GM18499 (cell line): ENCODE measurements at regions not wholly inside any gene's neighbourhood (a gene's known extent, or its start where the extent isn't known, plus 50 kb on each side); places are given as distances from the start of the nearest gene placed in this dataset.
A peak's percentile ranks its signal among the peaks of the same experiment; 100 is the strongest.

ENCODE experiments used
- ATAC-seq: cut with Tn5 transposase; IDR thresholded peaks from one replicate; pipeline ENCODE4 v1.9.1; 2021; ENCODE audit warnings: moderate number of reproducible peaks; ENCODE audit not compliant: insufficient read depth, unreplicated experiment

DNA sequence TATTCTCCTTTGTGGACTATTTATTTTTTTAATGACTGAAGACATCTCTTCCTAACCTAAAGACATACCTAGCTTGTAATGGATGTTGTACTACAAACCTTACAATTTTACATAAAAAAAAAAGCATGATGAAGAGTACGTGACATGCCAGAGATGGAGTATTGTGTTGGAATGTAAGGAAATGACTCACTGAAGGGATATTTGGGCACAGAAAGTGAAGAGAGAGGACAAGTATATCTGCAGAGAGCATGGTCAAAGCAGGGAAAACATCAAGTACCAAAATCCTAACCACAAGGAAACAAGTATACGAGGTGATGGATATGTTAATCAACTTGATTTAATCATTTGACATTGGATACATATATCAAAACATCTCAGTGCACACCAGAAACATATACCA lies 1051.4 kb upstream of the PRKX start:
- ATAC-seq, result no peak

DNA sequence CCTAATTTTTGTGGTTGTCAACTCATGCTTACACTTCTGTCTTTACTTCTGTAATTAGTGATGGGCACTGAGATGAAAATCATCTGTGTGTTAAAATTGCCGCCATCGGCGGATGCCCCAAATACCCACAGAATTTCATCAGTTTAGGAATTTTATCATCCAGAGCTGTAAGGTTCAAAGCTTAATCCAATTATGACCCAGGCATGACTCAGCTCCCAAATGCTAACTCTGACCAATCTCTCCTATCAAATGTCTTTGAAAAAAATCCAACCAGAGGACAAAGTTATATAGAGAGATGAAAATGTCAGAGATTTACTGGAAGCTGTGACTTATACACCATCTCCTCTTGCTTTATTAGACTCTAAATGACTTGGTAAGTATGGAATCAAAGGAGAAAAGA lies 1048.7 kb upstream of the PRKX start:
- no peak for ATAC-seq

GRCh38 chrX:4754878-4755604 lies 1041.6 kb upstream of the PRKX start:
- peak; percentile 75 for ATAC-seq

DNA sequence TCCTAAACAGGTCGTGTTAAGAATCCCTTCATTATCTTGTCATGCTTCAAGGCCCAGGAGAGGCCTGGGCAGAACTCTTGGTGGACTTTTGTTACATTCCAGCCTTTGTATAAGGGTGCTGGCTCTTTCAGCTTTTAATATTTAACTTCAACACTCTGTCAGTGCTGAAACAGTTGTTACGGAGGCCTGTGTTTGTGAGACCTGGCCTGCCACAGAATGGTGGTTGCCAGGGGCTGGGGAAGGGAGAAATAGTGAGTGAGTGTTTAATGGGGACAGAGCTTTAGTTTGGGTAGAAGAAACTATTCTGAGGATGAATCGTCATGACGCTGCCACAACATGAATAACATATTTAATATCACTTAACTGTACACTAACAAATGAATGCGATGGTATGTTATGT lies 1027.6 kb upstream of the PRKX start:
- ATAC-seq, result no peak

DNA sequence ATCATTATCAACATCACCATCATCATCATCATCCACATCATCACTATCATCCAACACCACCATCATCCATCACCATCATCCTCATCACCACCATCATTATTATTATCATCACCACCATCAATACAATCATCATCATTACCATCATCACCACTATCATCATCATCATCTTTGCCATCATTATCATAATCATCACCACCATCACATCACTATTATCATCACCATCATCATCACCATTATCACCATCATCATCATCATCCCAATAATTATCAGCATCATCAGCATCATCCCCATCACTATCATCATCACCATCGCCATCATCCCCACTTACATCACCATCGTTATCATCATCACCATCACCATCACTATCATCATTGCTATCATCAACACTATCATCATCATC lies 1021.9 kb upstream of the PRKX start:
- ATAC-seq, result no peak

GRCh38 chrX:4710618-4711433 lies 997.4 kb upstream of the PRKX start:
- ATAC-seq, result no peak

DNA sequence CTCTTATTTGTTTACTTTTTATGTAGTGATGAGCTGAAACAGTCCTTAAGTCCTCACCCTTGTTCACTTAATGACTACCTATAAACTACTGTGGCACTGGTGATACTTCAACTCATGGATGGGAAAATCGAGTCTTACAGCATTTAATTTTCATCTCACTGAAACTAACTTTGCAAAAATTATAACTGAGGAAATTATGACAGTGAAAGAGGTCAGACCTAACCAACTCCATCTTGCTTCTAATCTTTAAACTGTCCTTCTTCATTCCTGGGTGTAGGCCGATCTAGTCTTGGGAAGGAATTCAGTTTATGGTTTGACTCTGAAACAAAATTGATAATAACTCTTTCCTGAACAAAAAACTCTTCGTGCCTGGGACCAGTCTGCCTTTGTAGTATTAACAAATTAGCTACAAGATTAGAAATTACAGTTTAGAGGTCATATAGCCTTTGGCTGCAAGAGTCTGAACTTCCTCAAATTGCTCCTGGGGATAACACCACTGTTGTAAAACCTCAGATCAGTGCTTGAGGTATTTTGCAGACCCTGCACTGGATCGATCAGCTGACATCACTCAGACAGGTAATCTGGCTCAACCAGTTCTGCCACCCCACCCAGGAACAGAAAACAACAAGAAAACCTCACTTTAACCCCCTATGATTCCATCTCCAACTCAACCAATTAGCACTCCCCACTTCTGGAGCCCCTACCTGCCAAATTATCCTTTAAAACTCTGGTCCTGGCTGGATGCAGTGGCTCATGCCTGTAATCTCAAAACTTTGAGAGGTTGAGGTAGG lies 995.7 kb upstream of the PRKX start:
- ATAC-seq, result no peak

DNA sequence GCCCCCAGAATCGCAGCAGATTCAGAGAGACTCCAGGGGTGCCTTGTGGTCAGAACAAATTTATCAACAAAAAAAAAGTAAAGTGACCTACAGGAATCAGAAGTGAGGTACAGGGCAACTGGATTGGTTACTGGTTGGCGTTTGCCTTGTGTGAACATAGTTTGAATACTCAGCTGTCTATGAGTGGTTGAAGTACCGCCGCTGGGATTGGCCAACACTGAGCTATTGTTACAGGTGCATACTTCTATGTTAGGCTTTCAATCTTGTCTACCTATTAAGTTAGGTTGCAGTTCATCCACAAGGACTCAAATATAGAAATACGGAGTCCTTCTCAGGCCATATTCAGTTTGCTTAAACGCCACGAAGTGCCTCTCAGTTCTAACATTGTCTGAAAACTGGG lies 993.5 kb upstream of the PRKX start:
- ATAC-seq, result no peak

DNA sequence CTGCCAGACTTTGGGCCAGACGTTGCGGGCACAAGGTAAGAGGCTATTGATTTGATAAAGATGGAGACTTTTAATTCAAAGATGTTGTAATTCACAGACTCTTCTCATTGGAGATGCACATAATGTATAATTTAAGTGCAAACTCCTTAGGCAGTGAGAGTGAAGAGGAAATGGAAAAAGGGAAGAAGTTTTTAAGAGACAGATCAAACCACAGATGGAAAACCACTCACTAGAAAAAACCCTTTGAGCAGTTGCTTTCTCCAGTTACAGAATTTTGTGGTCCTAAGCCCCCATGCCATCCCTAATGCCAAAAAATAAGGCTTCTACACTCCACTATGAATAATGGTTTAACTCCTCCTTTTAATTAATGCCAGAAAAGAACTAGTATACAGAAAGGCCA lies 977.1 kb upstream of the PRKX start:
- no peak for ATAC-seq

GRCh38 chrX:4682636-4683035 lies 969.2 kb upstream of the PRKX start:
- ATAC-seq, result no peak

DNA sequence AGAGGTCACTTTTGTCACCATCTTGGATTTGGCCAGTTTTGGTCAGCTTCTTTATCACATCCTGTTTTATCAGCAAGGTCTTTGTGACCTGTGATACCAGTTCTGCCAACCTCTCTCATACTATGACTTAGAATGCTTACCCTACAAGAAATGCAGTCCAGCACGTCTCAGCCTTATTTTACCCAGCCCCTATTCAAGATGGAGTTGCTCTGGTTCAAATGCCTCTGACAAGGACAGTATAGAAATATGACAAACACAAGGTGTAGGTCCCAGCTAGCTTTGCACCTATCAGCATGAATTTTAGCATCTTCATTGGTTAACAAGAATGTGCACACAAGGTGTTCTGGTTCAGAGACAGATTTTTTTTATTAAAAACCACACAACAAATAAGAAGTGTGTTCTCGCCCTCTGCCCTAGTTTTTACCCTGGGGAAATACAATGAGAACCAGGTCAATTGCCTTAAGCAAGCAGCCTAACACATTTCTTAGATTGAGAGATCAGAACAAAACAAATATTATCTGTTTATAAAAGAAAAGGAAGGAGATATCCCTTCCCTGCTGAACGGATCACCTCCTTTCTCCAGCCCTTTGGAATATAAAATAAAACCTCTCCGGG lies 962.3 kb upstream of the PRKX start:
- no peak for ATAC-seq

GRCh38 chrX:4674028-4674782 lies 960.8 kb upstream of the PRKX start:
- ATAC-seq, result no peak

DNA sequence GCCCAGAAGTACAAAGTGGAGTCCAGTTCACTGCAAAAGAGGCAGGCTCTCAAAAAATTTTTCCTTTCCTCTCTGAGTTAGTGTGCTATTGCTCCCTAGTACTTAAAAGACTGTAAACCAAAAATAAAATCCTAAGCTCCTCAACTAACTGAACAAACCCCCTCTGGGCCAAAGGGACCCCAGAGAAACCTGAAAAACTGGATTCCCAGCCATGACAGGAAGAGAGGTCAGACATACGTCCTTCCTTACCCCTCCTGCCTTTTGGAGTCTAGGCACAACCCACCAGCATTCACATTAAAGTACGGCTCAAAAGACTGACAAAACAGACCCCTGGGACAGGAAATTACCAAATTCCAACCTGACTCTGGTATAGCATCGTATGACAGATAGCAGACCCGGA lies 957.9 kb upstream of the PRKX start:
- ATAC-seq, result no peak

GRCh38 chrX:4670606-4671005 lies 957.2 kb upstream of the PRKX start:
- ATAC-seq, result no peak

DNA sequence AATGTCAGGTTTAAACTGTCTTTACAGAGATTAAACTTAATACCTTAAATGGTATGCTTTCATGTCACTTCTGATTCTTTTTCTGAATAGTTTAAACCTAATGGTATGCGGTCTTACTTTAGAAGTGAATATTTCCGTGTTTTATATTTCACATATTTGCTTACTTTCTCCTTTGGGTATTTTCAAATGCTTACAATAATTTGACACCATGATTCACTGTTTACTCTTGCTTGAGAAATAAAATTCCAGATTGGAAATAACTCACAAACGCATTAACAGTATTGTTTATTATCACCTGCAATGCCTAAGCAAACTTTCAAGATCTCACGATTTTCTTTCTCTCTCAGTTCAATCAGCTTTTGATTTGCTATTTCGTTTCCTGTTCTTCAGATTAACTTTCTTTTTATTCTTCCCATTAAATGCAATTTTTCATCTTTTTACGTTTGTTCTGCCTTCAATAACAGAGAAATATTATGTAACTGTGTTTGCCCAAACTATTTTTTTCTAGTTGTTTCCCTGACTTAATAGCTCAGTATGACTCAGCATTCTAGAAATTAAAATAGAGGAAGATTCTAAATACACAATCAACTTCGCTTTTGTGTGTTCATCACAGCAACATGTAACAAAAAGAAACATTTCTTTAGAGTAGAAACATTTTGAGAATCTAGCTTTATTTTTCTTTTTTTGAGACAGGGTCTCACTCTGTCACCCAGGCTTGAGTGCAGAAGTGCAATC lies 955.5 kb upstream of the PRKX start:
- no peak for ATAC-seq

DNA sequence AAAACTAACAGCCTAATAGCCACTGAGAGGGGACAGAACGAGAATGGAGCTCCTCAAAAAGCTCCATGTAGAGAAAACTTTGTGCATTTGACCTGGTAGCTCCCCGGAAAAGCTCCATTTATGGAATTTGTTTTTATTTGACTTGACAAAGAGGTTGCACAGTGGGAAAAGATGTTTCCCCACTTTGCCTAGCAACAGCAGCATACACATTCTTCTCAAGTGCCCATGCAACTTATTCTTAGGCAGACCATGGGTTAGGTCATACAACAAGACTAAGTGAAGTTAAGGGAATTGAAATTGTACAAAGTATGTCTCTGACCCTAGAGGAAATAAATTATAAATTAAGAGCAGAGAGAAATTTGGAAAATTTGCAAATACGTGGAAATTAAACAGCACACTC lies 949.6 kb upstream of the PRKX start:
- ATAC-seq, result no peak

DNA sequence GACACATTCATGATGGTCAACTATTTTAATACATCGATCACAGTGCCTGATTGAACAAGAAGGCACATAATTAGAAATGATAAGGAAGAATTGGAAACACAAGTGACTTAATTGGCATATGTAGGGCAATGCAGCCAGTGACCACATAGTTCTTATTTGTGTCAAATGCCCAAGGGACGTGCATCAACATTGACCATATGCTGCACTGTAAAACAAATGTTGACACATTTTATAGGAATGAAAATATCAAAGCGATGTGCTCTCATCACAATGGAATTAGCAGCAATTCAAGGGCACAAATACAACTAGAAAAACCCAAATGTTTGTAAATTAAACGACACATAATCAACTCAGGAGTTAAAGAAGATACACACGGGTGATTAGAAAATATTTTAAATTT lies 948.3 kb upstream of the PRKX start:
- ATAC-seq, result no peak

DNA sequence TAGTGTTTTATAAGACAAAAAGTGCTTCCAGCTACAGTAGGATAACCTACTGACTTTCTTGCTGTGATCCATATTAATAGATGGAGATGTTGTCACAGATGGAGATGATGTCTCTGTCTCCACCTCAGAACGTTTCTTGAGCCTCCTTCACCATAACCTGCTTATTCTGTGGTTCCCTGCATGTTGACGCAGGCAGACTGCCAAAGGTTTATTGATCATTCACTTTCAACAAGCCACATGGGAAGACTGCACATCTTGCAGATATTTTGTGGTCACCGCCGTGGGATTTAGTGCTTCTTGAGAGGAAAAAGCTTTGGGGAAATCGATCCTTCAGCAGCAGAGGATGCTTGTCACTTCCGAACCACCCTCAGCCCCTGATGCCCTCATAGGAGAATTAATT lies 943.0 kb upstream of the PRKX start:
- no peak for ATAC-seq

DNA sequence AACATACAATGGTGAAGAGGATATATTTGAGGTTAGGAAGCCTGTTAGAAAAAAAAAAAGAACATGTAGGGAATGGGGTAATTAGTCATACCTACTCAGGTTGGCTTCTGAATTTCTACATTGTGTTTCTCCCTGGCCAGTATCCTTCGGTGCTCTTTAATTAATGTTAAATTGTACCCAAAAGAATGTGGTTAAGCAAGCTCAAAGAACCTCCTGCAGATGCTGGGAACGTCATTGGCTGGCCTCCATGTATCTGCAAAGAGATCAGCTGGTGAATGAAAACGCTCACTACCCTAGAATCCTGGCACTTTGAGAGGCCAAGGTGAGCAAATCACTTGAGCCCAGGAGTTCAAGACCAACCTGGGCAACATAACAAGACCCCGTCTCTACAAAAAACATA lies 942.3 kb upstream of the PRKX start:
- ATAC-seq, result no peak
